Thyroid gland (tissue), 4 donors: ENCODE measurements at regions not wholly inside any gene's neighbourhood (a gene's known extent, or its start where the extent isn't known, plus 50 kb on each side); places are given as distances from the start of the nearest gene placed in this dataset.

Experiments used
- DNase-seq, 2 donors: peaks; one replicate each; pipeline ENCODE4 v3.0.0-alpha.2; 2019
- H3K27ac ChIP-seq, 3 donors: fragments of 200-600 bp; sonication (generic); 1 replicate in 2 of 3; 2 replicates in 1 of 3; pipeline ENCODE4 v1.5.1; 2016 to 2019; ENCODE audit warnings: mild to moderate bottlenecking in 1 of 3, moderate library complexity in 1 of 3
- H3K27me3 ChIP-seq: fragments of 200-600 bp; sonication (generic); one replicate; pipeline ENCODE4 v1.5.1; 2019
- H3K36me3 ChIP-seq, 2 donors: fragments of 200-600 bp; sonication (generic); one replicate each; pipeline ENCODE4 v1.5.1; 2016 to 2019
- H3K4me1 ChIP-seq, 2 donors: fragments of 200-600 bp; sonication (generic); one replicate each; pipeline ENCODE4 v1.5.1; 2017 to 2019
- H3K4me3 ChIP-seq, 3 donors: fragments of 200-600 bp; sonication (generic); replicated peaks in 1 of 3; 1 replicate in 2 of 3; 2 replicates in 1 of 3; pipeline ENCODE4 v1.5.1; 2016; ENCODE audit warnings: mild to moderate bottlenecking in 1 of 3
- H3K9me3 ChIP-seq: fragments of 200-600 bp; sonication (generic); one replicate; pipeline ENCODE4 v1.5.1; 2017
- POLR2A ChIP-seq, 2 donors: fragments of 450-650 bp; IDR thresholded peaks; one replicate each; pipeline ENCODE4 v1.6.1; 2017; ENCODE audit warnings: antibody characterized with exemption in 2 of 2, mild to moderate bottlenecking in 2 of 2, moderate library complexity in 1 of 2
- WGBS, 2 donors: methylation state at CpG; one replicate each; pipeline ENCODE4 v1.1.5; 2017; 5-methylcytosine and 5-hydroxymethylcytosine counted together
- intact Hi-C: fragments of 100-400 bp; cut with DNase I; formaldehyde crosslinking; loops from one replicate; pipeline ENCODE4 v1.15.1; 2023
- TF ChIP-seq, protein P1 (sequence below), 6 experiments: fragments of 200-600 bp in 3 of 6; fragments of 450-650 bp in 3 of 6; sonication (generic) in 3 of 6; IDR thresholded peaks; one replicate each; pipeline ENCODE4 v1.5.1; 2016 to 2019; ENCODE audit warnings: antibody characterized with exemption in 6 of 6, mild to moderate bottlenecking in 2 of 6, inconsistent platforms in 1 of 6, moderate library complexity in 1 of 6

DNA sequence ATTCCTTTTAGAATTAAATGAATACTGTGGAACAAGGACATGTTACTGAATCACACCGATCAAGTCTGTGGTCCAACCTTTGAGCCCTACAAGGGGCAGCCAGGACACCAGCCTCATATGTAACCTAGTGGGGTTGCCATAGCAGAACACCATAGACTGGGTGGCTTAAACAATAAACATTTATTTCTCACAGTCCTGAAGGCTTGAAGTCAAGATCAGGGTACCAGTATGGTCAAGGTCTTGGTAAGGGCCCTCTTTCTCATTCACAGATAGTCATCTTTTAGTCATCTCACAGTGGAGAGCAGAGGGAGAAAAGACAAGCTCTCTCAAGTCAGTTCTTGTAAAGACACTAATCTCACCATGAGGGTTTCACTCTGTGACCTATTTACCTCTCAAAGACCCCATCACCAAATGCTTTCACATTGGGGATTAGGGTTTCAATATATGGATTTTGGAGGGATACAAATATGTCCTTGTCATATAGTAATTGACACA is 422.5 kb downstream of the GADD45G start:
- no peaks in the 10 kb centered on the region for H3K36me3 ChIP-seq
- intact Hi-C loops, result no loop called here
- TF ChIP-seq, protein P1, sequence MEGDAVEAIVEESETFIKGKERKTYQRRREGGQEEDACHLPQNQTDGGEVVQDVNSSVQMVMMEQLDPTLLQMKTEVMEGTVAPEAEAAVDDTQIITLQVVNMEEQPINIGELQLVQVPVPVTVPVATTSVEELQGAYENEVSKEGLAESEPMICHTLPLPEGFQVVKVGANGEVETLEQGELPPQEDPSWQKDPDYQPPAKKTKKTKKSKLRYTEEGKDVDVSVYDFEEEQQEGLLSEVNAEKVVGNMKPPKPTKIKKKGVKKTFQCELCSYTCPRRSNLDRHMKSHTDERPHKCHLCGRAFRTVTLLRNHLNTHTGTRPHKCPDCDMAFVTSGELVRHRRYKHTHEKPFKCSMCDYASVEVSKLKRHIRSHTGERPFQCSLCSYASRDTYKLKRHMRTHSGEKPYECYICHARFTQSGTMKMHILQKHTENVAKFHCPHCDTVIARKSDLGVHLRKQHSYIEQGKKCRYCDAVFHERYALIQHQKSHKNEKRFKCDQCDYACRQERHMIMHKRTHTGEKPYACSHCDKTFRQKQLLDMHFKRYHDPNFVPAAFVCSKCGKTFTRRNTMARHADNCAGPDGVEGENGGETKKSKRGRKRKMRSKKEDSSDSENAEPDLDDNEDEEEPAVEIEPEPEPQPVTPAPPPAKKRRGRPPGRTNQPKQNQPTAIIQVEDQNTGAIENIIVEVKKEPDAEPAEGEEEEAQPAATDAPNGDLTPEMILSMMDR (IDR thresholded peaks at IDR 0.05), result no peak
- no peak for TF ChIP-seq POLR2A (IDR thresholded peaks at IDR 0.05)
- WGBS, 2 donors, result 100% methylated on average over 1 of the region's 1 CpG
- no peak for DNase-seq
- H3K4me3 ChIP-seq, result no peak overlapping the region
- H3K27me3 ChIP-seq, result no peaks in the 10 kb centered on the region
- H3K9me3 ChIP-seq, result no peaks in the 10 kb centered on the region
- no peaks in the 10 kb centered on the region for H3K4me1 ChIP-seq
- H3K27ac ChIP-seq, result no peak overlapping the region

- 0 to 46% methylated on average over 1 of the region's 1 CpG for WGBS, 2 donors
- no peak for DNase-seq
- Histone ChIP-seq H3K27me3 (no peaks in the 10 kb centered on the region), H3K27ac (no peak overlapping the region), H3K36me3 (no peaks in the 10 kb centered on the region), H3K4me3 (no peak overlapping the region), H3K4me1 (no peaks in the 10 kb centered on the region), H3K9me3 (no peaks in the 10 kb centered on the region)
- TF ChIP-seq POLR2A (IDR thresholded peaks at IDR 0.05), result no peak
- TF ChIP-seq, protein P1 (IDR thresholded peaks at IDR 0.05), result no peak
- intact Hi-C loops, result no loop called here
Observed at GRCh38 chr9:90029386-90029785, 424.6 kb downstream of the GADD45G start.

DNA sequence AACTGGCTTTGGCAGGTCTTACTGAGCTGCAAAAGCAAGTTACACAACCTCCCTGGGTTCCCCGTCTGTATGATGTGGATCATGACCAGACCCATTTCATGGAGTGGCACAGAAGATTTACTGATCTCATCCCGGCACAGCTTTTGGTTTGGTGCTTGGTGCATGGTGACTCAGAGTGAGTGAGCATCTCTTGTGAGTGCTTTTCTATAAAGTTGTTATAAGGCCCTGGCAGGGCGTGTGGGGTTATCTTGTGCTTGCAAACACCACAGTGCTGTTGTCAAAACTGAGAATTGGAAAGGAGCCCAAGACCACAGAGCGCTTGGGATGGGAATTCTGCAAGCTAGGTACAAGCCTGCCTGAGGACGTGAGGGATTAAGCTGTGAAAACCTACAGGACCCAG is 425.2 kb downstream of the GADD45G start:
- 82 to 90% methylated on average over 5 of the region's 5 CpGs for WGBS, 2 donors
- no peaks in the 10 kb centered on the region for H3K27me3 ChIP-seq

DNA sequence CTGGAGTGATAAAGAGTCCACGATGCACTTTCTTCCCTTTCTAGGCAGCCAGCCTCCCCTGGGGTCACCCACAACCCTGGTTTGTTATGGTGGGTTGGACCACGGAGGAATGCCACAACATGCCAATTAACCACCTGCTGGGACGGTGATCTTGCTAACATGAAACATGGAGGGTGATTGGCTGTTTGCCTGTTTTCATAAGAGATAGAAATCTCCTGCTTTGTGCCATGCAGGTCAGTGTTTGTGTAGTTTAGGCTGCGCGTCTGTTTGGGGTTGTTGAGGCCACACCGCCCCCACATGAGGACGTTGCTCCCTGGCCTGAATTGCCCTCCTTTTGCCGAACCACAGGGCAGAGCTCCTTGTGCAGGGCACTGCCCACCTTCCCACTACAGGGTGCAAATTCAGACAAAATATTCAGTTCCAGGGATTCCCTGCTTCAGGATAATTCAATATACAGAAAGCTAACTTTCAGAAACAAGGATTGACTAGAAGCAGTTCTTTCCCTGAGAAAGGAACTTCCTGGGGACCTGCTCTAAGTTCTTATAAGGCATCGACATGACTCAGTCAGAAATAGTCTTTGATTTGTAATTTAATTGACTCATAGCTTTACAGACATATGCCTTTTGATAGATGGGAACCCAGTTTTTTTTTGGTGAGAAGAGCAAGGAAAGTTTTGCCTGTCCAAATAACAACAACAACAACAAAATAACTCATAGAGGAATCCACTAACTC is 427.6 kb downstream of the GADD45G start:
- intact Hi-C loops, result no loop called here
- Histone ChIP-seq H3K4me1 (no peaks in the 10 kb centered on the region), H3K36me3 (no peaks in the 10 kb centered on the region), H3K27ac (no peak overlapping the region), H3K27me3 (no peaks in the 10 kb centered on the region), H3K9me3 (no peaks in the 10 kb centered on the region), H3K4me3 (no peak overlapping the region)
- 59 to 69% methylated on average over 9 of the region's 9 CpGs for WGBS, 2 donors
- TF ChIP-seq POLR2A (IDR thresholded peaks at IDR 0.05), result no peak
- TF ChIP-seq, protein P1 (IDR thresholded peaks at IDR 0.05), result no peak
- DNase-seq, result no peak

More for the DNA sequence above, 425.2 kb downstream of the GADD45G start:
- TF ChIP-seq, protein P1 (IDR thresholded peaks at IDR 0.05), result no peak
- TF ChIP-seq POLR2A (IDR thresholded peaks at IDR 0.05), result no peak
- intact Hi-C loops, result no loop called here
- Histone ChIP-seq H3K36me3 (no peaks in the 10 kb centered on the region), H3K9me3 (no peaks in the 10 kb centered on the region), H3K4me3 (no peak overlapping the region), H3K27ac (no peak overlapping the region), H3K4me1 (no peaks in the 10 kb centered on the region)
- DNase-seq, result no peak

DNA sequence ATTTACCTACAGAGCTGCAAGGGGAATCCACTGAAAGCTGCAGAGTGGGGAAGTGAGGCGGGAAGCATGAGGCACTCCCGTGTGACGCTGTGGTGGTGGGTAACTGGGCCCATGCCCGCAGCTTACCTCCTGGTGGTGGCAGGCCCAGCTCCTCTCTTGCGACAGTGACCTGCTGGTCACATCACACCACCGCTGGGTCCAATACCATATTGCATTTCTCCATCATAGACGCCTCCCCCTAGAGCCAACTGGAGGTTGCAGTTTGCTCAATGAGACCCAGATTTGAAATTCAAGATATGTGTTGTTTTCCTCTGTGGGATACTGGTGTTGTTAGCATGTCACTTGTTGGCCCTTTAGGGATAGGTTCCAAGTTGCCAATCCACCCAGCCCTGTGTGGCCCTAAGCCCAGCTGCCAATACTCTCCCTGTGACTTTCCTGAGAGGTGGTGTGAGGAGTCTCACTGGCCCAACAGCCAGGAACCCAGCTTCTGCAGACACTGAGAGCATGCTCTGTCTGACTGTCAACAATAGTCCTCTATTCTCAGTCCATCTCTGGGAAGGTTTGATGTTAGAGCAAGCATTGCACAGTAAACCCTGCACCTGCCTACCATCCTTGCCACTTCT is 428.3 kb downstream of the GADD45G start:
- H3K27ac ChIP-seq, result no peak overlapping the region
- TF ChIP-seq POLR2A (IDR thresholded peaks at IDR 0.05), result no peak
- TF ChIP-seq, protein P1 (IDR thresholded peaks at IDR 0.05), result no peak

More for the DNA sequence above, 428.3 kb downstream of the GADD45G start:
- 98% methylated on average over 7 of the region's 7 CpGs for WGBS, 2 donors
- Histone ChIP-seq H3K27me3 (no peaks in the 10 kb centered on the region), H3K9me3 (no peaks in the 10 kb centered on the region), H3K4me1 (no peaks in the 10 kb centered on the region), H3K36me3 (no peaks in the 10 kb centered on the region), H3K4me3 (no peak overlapping the region)
- intact Hi-C loops, result no loop called here
- no peak for DNase-seq
